Tibial nerve (tissue), 4 donors: ENCODE measurements at regions not wholly inside any gene's neighbourhood (a gene's known extent, or its start where the extent isn't known, plus 50 kb on each side); places are given as distances from the start of the nearest gene placed in this dataset.

Experiments used
- DNase-seq, 2 donors: peaks; one replicate each; pipeline ENCODE4 v3.0.0-alpha.2; 2019; ENCODE audit warnings: low spot score in 2 of 2
- H3K27ac ChIP-seq, 4 donors: fragments of 200-600 bp; sonication (generic) in 3 of 4; one replicate each; pipeline ENCODE4 v1.5.1; 2017 to 2019; ENCODE audit warnings: mild to moderate bottlenecking in 1 of 4
- H3K27me3 ChIP-seq, 2 donors: fragments of 200-600 bp; sonication (generic) in 1 of 2; one replicate each; pipeline versions ENCODE4 v1.5.1 to v1.6.0; 2017 to 2019
- H3K36me3 ChIP-seq, 3 donors: fragments of 200-600 bp; sonication (generic); one replicate each; pipeline ENCODE4 v1.5.1; 2018 to 2019
- H3K4me1 ChIP-seq, 4 donors: fragments of 200-600 bp; sonication (generic) in 3 of 4; one replicate each; pipeline ENCODE4 v1.5.1; 2017 to 2019
- H3K4me3 ChIP-seq, 4 donors: fragments of 200-600 bp; sonication (generic) in 3 of 4; one replicate each; pipeline ENCODE4 v1.5.1; 2017 to 2019; ENCODE audit warnings: mild to moderate bottlenecking in 1 of 4, moderate library complexity in 1 of 4
- H3K9me3 ChIP-seq, 4 donors: fragments of 200-600 bp; sonication (generic) in 3 of 4; one replicate each; pipeline ENCODE4 v1.5.1; 2017 to 2019
- CTCF ChIP-seq, 5 experiments: fragments of 200-600 bp in 3 of 5; fragments of 450-650 bp in 2 of 5; sonication (generic) in 3 of 5; IDR thresholded peaks; one replicate each; pipeline ENCODE4 v1.5.1; 2016 to 2019; ENCODE audit warnings: antibody characterized with exemption in 5 of 5, mild to moderate bottlenecking in 3 of 5, moderate library complexity in 2 of 5
- EP300 ChIP-seq, 2 donors: sonication (generic); formaldehyde crosslinking; IDR thresholded peaks; one replicate each; pipeline ENCODE4 v1.6.1; 2017; ENCODE audit warnings: antibody characterized with exemption in 2 of 2, mild to moderate bottlenecking in 1 of 2
- POLR2A ChIP-seq, 2 donors: fragments of 450-650 bp; IDR thresholded peaks; one replicate each; pipeline ENCODE4 v1.6.1; 2017; ENCODE audit warnings: antibody characterized with exemption in 2 of 2, mild to moderate bottlenecking in 2 of 2, moderate library complexity in 2 of 2
- WGBS, 2 donors: methylation state at CpG; one replicate each; pipeline ENCODE4 v1.1.5; 2018; 5-methylcytosine and 5-hydroxymethylcytosine counted together

- no peaks in the 10 kb centered on the region for H3K4me1 ChIP-seq
- H3K36me3 ChIP-seq: no peaks in the 10 kb centered on the region
- WGBS, 2 donors: 65 to 68% methylated on average over 2 of the region's 2 CpGs
- TF ChIP-seq CTCF (IDR thresholded peaks at IDR 0.05) (no peak), POLR2A (IDR thresholded peaks at IDR 0.05) (no peak), EP300 (IDR thresholded peaks at IDR 0.05) (no peak)
- H3K9me3 ChIP-seq: no peaks in the 10 kb centered on the region
- H3K4me3 ChIP-seq: no peak overlapping the region
- DNase-seq: peak in 1 of 2 donors; percentile 13
- H3K27ac ChIP-seq: no peak overlapping the region
- H3K27me3 ChIP-seq: no peaks in the 10 kb centered on the region
Observed at GRCh38 chr11:30131535-30131934, 99.3 kb upstream of the FSHB start.

- no peaks in the 10 kb centered on the region for H3K36me3 ChIP-seq
- 74 to 77% methylated on average over 4 of the region's 4 CpGs for WGBS, 2 donors
- H3K27me3 ChIP-seq: no peaks in the 10 kb centered on the region
- H3K4me1 ChIP-seq: no peaks in the 10 kb centered on the region
- H3K27ac ChIP-seq: no peak overlapping the region
- H3K4me3 ChIP-seq: no peak overlapping the region
- no peaks in the 10 kb centered on the region for H3K9me3 ChIP-seq
- no peak for DNase-seq
- TF ChIP-seq EP300 (IDR thresholded peaks at IDR 0.05) (no peak), CTCF (IDR thresholded peaks at IDR 0.05) (no peak)
Observed at GRCh38 chr11:30133281-30133680, 97.5 kb upstream of the FSHB start.

DNA sequence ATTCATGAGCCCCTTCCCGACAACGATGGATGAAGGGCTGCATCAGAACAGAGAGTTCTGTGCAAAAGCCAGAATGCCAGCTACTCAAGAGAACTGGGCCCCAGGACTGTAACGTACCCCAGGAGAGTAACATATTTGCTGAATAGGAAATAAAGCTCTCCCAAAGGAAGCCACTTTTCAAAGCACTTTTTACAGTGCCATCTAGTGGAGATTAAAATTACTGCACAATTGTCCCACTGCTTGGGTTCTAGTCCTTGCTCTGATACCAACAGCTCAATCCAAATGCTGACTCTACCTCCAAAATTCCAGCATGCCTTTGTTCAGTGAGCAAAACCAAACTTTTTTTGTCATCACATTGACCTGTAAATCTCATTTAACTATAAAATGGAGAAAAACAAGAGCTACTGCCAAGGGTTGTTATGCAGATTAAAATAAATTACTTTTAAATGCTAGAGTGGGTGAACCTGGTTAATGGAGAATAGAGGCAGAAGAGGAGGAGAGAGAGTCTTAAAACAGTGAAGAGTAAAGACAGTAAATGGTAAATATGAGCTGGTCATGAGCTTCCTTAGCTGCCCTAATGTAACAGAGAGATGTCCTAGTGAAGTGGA is 87.6 kb upstream of the FSHB start:
- no peak for DNase-seq
- H3K4me3 ChIP-seq: no peak overlapping the region
- TF ChIP-seq EP300 (IDR thresholded peaks at IDR 0.05) (no peak), POLR2A (IDR thresholded peaks at IDR 0.05) (no peak), CTCF (IDR thresholded peaks at IDR 0.05) (peak in 4 of 5 experiments; percentile 30 to 66 (median 52))
- H3K36me3 ChIP-seq: no peaks in the 10 kb centered on the region
- H3K27ac ChIP-seq: no peak overlapping the region
- H3K9me3 ChIP-seq: no peaks in the 10 kb centered on the region
- 24 to 34% methylated on average over 3 of the region's 3 CpGs for WGBS, 2 donors
- no peaks in the 10 kb centered on the region for H3K4me1 ChIP-seq
- no peaks in the 10 kb centered on the region for H3K27me3 ChIP-seq

- TF ChIP-seq EP300 (IDR thresholded peaks at IDR 0.05): no peak
- no peak for DNase-seq
- Histone ChIP-seq H3K4me3 (no peak overlapping the region), H3K27ac (no peak overlapping the region), H3K36me3 (no peaks in the 10 kb centered on the region), H3K4me1 (no peaks in the 10 kb centered on the region), H3K27me3 (no peaks in the 10 kb centered on the region), H3K9me3 (no peaks in the 10 kb centered on the region)
- 90 to 95% methylated on average over 5 of the region's 5 CpGs for WGBS, 2 donors
Observed at GRCh38 chr11:30147293-30147692, 83.5 kb upstream of the FSHB start.

DNA sequence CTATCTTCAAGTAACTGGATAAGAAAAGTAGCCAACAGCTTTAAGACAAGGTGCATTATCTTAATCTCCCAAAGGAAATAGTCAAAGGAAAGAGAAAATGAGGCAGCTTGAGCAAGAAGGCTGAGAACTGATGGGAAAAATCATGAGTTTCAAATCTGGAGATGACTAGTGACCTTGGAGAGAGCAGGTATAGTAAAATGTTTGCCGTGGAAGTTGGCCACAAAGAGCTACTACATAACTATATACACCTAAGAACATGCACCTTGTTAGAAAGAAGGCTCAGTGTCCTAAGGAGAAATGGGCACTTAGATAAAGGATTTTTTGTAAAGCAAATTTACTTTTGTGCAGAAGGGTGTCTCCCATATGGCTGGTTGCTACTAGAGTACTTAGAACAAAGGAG is 80.8 kb upstream of the FSHB start:
- no peak overlapping the region for H3K27ac ChIP-seq
- no peak for DNase-seq
- TF ChIP-seq POLR2A (IDR thresholded peaks at IDR 0.05) (no peak), EP300 (IDR thresholded peaks at IDR 0.05) (no peak), CTCF (IDR thresholded peaks at IDR 0.05) (no peak)
- H3K4me3 ChIP-seq: no peak overlapping the region
- H3K27me3 ChIP-seq: no peaks in the 10 kb centered on the region
- no peaks in the 10 kb centered on the region for H3K36me3 ChIP-seq
- no peaks in the 10 kb centered on the region for H3K4me1 ChIP-seq
- H3K9me3 ChIP-seq: no peaks in the 10 kb centered on the region
- WGBS, 2 donors: 95 to 100% methylated on average over 1 of the region's 1 CpG

DNA sequence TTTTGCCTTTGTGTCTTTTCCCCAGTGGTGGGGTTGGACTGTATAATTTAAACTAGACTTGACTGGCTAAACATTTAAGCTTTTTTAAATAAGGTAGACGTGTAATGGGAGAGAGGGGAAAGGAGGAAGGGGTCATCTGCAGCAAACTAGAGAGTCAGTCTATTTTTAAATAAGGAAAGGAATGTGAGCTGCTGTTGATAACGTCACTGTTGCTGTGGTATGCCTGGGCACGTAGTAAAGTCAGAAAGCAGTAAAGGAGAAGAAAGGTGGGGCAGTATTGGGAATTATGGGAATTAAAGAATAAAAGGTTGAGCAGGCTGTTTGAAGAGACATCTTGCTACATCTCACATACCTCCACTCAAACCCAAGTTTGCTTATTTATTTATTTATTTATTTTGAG is 80.4 kb upstream of the FSHB start:
- no peak for DNase-seq
- no peak for TF ChIP-seq CTCF (IDR thresholded peaks at IDR 0.05)
- TF ChIP-seq POLR2A (IDR thresholded peaks at IDR 0.05): no peak
- TF ChIP-seq EP300 (IDR thresholded peaks at IDR 0.05): no peak
- no peaks in the 10 kb centered on the region for H3K36me3 ChIP-seq
- WGBS, 2 donors: 22 to 29% methylated on average over 3 of the region's 3 CpGs
- no peaks in the 10 kb centered on the region for H3K9me3 ChIP-seq
- no peak overlapping the region for H3K27ac ChIP-seq
- H3K4me3 ChIP-seq: no peak overlapping the region
- no peaks in the 10 kb centered on the region for H3K27me3 ChIP-seq
- no peaks in the 10 kb centered on the region for H3K4me1 ChIP-seq
